GM19324 (cell line): ENCODE measurements at regions not wholly inside any gene's neighbourhood (a gene's known extent, or its start where the extent isn't known, plus 50 kb on each side); places are given as distances from the start of the nearest gene placed in this dataset.

ENCODE experiments used
- ATAC-seq: cut with Tn5 transposase; IDR thresholded peaks from one replicate; pipeline ENCODE4 v1.9.1; 2021; ENCODE audit warnings: mild to moderate bottlenecking, moderate library complexity; ENCODE audit not compliant: unreplicated experiment, low FRiP score

DNA sequence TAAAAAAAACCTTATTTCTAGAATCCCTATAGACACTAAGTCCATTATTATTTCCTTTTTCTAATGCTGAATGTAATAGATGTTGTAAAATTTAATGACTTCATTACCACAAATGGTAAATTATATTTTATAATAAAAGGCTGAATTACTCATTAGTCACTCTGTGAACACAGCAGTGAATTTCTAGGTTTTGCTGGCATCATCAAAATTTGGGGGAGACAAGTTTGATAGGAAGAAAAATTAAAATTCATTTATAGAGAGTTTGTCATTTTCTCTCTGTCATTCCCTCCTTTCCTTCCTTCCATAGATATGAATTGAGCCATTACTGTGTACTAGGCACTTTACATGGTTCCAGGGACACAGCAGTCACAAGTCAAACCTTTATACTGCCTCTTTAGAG is 340.9 kb downstream of the TRIB2 start:
- no peak for ATAC-seq

DNA sequence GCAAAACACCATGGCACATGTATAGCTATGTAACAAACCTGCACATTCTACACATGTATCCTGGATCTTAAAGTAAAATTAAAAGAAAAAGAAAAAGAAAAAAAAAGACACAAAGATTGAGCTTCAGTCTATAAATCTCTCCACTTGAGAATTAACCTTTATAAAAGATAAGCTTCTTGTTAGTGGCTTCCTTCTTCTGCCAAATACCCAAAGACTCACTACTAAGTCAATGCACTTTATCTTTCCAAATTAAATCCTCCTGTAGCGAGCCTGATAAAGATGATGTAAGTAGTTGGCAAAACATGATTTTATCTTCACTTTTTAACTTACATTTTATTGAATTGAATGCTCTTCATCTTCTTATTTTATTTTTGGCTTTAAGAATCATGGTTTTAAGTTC is 349.9 kb downstream of the TRIB2 start:
- no peak for ATAC-seq

DNA sequence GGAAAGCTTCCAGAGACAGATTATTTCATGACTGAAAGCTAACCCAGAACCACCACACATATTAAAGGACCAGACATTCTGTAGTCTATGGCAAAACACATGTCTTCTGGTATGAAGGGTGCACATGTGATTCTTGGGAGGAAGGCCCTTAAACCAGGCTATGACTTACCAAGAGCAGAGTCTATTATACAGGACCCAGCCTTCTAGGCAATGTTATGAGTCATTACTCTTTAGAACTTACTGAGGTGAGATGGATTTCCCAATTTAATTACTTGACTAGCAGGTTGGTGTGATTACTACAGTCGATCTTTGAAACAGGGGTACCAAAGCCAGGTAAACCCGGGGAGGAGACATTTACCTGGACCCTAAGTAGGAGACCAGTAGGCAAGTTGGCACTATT is 350.8 kb downstream of the TRIB2 start:
- ATAC-seq = no peak

DNA sequence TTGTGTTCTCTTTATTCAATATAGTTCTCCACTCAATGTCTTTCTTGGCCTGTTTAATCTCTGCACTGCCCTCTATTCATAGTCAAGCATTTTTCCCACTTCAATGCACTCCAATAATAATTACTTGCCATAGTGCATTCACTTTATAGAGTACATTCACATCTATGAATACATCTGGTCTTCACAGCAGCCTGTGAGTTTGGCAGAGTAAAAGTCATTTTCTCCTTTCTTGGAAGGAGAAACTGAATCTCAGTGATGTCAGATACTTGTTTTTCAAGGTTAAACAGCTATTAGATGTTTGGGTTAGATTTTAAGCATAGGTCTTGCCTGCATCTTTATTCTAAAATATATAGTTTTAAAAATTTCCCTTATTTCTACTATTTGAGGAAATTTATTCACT is 373.2 kb downstream of the TRIB2 start:
- ATAC-seq = no peak

DNA sequence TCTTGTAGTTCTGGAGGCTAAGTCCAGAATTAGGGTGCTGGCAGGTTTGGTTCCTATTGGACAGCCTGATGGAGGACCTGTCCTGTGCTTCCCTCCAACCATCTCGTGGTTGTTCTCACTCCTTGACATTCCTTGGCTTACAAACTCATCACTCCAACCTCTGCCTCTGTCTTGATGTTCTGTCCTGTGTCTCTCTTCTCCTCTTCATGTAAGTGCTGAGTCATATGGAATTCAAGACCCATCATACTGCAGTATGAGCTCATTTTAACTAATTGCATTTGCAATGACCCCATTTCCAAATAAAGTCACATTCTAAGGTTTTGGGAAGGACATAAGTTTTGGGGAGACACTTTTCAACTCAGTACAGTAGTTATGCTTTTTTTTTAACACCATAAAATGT is 374.7 kb downstream of the TRIB2 start:
- ATAC-seq = no peak

DNA sequence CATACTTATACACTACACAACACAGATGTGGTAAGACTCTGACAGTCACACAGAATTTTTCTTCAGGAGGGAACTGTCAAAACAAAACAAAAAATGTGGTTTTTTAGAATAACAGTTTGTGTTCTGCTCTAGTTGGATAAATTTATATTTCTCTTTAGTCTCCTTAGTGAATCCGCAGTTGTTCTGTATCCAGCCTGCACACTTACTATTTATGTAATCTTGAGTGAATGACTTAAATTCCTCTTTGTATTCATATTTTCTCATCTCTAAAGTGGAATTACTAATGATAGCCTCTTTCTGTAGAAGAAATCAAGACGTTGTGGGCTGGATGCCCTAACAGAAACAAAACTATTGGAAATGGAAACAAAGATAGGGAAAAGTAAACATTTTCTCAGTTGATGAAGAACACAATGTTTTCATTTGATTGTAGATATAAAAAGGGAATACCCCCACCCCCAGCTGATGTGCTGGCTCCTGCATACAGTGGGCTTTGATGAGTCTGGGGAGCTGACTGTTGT is 375.2 kb downstream of the TRIB2 start:
- ATAC-seq = no peak

DNA sequence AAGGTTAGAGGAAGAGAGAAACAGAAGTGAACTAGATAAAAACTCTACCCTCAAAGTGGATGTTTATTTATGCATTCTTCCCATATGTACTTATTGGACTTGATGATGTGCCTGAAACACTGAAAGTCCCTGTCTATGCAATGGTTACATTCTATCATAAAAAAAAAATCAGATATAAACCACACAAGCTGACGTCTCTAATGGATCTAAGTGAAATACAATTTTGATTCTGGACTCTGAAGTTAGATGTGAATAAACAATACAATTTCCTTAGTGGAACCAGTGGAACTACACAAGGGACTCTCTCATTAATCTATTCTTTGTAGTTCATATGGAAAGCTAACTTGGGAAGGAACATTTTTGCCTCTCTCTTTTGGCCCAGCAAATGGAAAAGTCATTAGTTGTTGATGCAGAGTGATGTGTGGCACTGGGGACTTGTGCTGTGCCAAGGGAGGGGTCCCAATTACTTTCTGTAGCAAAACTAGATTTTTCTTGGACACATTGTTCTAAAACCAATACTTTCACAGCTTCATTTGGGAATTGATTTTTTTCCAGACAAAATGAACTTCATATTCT is 376.8 kb downstream of the TRIB2 start:
- no peak for ATAC-seq

DNA sequence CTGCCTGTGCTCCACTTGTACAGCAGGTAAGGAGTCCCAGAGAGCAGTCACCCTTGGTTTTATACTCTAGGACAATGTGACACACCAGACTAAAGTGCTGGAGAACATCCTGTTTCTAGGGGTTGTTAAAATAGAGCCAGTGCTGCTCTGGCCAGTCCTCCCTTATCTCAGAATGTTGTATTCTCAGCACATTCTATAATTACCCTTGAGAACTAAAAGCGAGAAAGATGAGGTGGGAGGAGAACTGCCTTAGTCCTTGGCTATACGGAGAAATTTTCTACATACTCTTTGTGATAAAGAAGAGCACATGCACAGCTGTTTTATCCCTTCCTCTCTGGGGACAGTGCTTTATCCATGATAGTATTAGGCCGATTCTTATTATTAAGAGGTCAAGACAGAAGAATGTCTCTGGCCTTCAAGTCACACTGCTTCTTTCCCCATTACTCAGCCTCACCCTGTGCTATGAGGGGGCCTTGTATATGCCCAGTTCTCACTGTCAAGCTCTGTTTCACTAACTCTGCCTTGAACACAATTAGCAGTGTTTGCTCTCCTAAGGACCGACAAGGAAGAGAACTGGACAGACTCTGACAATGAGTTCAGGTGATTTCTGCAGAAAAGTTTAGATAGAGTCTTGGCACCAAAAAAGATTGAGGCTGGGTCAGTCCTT is 385.8 kb downstream of the TRIB2 start:
- ATAC-seq = no peak

DNA sequence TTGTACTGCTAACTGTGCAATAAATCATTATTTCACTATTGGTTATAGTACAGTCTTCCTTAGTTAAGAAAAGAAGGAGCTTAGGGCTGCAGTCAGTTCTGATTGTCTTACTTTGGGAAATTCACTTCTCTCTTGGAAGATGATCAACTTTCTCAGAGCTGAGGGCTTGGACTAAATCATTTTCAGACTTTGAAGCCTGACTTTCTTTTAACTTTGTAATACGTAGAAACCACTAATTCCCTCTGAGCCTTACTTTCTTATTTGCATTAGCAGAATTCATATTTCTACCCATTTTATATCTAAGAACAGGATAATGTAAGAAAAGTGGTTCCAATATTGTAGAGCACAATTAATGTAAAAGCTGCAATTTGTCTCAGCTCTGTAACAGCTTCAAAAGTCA is 386.4 kb downstream of the TRIB2 start:
- no peak for ATAC-seq

DNA sequence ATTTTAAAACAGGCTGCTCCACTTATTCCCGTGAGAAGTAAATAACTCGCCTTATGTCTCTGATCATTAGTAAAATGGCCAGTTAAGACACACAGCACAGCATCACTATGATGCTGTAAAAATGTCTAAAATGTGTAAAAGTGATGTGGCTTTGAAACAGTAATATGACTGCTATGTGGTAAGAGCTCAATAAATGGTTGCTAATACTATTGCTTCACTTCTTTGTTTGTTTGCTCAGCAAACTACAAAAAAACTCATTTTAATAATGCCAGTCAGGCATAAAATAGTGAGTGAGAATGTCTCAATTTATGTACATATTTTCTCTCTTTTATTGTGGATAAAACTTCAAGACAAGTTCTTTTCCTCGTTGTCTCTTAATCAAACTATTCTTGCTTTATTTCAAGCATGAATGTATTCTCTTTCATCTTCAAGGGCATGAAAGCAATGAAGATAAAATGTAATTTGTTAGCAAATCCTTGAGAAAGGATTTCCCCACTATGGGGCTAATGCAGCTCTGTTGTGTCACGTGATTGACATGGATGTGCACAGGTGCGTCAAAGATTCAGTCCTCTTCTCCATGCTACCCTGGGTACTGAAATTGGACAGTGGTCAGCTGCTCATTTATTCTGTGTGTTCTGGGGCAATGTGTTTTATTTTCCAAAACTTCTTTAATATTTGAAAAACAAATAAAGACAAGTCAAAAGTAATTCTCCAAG is 387.2 kb downstream of the TRIB2 start:
- ATAC-seq = no peak

DNA sequence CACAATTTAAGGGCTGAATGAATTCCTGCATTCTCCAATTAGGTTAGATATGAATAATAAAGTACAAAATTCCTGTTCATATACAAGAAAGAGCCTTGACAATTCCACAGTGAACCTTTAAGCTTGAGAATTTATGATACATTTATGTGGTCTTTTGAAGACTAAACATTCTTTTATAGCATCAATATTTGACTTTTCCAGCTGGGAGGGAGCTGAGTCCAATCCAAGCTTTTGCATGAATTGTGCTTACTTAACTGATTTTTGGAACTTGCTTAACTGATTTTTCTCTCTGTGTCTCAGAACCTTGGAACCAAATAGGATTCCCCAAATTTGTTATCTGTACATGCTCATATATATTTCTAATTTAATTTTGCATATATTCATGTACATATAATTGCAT is 388.0 kb downstream of the TRIB2 start:
- ATAC-seq = no peak

DNA sequence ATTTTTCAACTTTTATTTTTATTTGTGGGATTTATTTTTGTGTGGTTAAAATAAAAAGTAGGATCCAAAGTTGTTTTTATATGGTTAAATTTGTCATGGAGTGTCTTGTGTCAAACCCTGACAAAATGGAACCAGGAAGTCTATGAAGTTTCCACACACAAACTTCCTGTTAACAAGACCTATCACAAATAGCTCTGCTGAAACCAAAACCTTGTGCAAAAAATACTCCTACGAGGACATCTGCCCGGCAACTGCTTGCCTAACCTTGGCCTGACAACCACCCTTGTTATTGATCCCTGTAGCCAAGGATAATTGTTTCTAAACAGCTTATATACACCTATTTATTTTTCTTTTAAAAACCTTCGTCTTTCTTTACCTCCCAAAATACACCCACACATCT is 389.6 kb downstream of the TRIB2 start:
- ATAC-seq = no peak

DNA sequence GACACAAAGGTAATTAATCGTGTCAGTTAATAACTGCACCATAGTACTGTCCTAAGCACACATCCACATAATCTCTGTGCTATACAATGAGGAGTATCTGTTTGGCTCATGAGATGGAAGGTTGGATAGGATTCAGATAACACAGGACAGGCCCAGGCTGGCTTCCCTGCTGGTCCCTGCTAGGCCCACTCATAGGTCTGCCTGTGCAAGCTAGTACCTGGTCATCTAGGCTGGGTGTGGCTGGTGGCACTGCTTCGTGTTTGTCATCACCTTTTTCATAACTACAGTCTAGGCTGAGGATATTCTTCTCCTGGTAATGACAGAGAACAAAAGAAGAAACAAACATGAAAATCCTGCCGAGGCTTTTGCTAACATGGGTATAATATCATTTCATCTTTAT is 392.8 kb downstream of the TRIB2 start:
- ATAC-seq = no peak

DNA sequence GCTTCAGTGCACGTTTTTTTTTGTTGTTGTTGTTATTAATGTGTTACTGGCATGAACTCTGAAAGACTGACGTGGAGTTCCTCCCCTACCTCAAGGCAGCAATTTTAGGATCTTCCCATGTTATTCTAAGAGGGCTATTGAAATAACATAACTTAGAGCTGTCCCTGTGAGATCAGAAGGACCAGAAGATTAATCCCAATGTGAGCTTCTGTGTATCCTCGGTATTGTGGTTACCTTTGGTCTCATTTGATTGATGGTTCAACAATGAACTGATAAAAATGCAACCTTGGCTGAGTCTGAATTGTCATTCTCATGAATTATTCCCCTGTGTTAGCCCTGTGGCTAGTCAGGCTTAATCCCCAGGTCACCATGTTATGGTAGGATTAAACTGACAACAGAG is 394.1 kb downstream of the TRIB2 start:
- ATAC-seq = no peak

DNA sequence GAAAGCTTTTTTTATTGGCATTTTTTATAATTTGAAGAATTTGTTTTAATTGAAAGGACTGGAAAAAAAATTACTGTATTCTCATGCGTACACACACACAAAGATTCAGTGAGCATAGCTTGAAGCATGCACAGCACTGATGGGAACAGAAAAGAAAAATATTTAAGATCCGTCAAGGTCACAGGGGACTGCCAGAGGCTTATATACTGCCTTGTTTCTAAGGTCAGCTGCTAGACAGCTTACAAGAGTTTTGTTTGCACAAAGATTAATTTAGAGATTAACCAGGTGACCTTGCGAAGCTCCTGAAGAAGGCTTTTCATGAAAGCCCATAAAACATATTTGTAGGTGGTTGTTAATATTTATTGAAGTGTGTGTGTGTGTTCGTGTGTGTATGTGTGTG is 396.3 kb downstream of the TRIB2 start:
- no peak for ATAC-seq

DNA sequence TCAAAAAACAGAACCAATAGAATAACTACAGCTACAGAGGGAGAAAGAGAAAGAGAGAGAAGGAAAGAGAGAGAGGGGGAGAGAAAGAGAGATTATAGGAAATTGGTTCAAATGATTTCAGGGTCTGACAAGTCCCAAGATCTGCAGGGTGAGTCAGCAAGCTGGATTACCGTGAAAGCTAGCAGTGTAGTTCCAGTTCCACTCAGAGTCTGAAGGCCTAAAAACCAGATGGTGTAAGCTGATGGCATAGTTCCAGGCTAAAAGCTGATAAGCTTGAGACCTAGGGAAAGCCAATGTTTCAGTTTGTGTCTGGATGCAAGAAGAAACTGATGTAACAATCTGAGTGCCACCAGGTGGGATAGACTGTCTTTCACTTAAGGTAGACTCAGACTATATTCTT is 397.7 kb downstream of the TRIB2 start:
- ATAC-seq = no peak

DNA sequence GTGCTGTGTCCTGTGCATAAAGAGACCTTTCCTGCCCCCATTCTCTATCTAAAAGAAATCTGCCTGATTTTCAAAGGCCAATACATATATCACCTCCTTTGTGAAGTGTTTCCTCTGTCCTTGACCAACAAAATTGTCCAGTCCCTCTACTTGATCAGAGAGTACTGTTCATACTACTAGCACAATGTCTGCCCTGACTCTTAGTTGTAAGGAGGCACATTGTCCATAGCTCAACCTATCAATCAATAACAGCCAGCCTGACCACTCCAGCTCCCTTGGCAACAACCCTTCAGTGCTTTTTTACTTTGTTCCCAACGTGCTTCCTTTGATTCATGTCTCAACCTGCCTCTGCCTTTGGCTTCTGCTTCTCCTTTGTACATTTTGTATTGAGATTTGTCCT is 398.9 kb downstream of the TRIB2 start:
- ATAC-seq = no peak

DNA sequence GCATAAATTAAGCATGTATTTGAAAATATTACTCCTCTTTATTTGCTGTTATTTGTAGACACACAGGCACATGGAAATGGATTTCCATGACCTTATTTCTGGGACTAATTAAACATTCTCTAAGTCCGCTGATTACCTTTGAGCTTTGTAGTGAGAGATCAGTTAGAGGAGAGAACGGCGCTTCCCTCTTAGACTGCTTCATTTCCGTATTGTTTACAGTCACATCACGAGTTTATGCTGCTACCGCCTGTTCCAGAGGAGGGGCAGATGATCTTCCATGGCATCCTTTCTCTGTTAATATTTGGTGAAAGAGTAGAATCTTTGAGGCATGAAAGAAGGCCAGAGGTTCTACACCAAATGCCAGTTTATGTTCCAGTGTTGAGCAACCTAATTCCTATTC is 404.4 kb downstream of the TRIB2 start:
- no peak for ATAC-seq

DNA sequence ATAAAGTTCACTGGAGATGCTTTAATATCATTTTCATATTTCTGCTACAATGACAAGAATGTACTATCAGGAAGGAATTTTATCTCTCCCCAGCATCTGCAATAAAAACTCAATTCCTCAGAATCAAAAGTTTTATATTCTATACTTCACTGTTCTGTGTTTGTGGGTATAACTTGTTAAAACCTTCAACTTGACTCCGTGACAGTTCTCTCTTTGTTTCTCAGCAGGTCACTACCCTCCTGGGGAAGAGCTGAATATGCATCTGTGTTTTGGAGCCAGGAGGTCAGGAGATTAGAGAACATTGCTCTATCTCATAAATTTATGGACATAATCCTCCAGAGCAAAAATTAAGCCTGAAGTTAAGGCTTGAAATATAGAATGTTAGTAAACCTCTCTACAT is 411.4 kb downstream of the TRIB2 start:
- ATAC-seq = no peak

DNA sequence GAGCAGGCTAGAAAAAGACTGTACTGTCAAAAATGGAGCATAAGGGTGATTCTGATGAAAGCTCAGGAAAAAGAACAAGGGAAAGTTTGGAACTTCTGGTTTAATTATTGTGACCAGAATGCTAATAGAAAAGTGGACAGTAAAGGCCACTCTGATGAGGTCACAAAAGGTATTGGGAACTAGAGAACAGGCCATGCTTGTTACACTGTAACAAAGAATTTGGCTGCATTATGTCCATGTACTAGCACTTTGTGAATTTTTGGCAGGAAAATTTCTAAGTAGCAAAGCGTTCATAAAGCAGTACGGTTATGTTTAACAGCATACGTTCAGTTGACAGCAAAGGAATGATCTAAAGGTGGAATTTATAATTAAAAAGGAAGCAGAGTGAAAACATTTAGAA is 418.6 kb downstream of the TRIB2 start:
- no peak for ATAC-seq

DNA sequence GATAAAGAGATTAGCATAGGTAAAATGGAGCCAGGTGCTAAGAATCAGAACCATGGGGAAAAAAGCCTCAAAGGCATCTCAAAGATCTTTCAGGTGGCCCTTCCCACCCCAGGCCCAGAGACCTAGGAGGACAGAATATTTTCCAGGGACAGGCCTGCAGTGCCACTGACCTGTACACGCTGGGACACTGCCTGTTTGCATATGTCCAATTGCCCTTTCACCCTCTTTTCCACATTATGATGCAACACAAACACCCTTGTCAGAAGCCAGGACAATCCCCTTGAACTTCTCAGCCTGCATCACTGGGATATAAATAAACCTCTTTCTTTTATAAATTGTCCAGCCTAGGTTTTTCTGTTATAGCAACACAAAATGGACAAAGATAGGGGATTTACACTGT is 419.1 kb downstream of the TRIB2 start:
- no peak for ATAC-seq

DNA sequence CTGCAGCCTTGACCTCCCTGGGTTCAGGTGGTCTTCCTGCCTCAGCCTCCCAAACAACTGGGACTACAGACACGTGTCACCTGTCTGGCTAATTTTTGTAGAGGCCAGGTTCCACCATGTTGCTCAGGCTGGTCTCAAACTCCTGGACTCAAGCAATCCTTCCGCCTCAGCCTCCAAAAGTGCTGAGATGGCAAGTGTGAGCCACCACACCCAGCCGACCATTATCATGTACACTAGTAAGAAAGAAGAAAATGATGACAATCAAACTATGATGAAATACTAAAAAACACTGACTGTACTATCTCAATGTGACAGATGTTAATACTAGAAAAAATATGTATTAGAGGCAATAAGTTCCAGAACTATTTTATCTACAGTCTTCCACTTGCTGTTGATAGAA is 420.9 kb downstream of the TRIB2 start:
- no peak for ATAC-seq
